GM13976 (cell line): ENCODE measurements at regions not wholly inside any gene's neighbourhood (a gene's known extent, or its start where the extent isn't known, plus 50 kb on each side); places are given as distances from the start of the nearest gene placed in this dataset.
A peak's percentile ranks its signal among the peaks of the same experiment; 100 is the strongest.

ENCODE experiments used
- DNase-seq: peaks from one replicate; pipeline ENCODE4 v3.0.0; 2012; ENCODE audit warnings: low spot score
- in situ Hi-C: fragments of 300-500 bp; cut with MboI; formaldehyde crosslinking; loops from one replicate; pipeline ENCODE4 v1.12.0; 2022; ENCODE audit warnings: low sequenced_read_pairs, mixed read lengths, inconsistent platforms; ENCODE audit not compliant: unreplicated experiment
- TF ChIP-seq, protein P1 (sequence below): IDR thresholded peaks from 2 replicates; pipeline ENCODE4 v1.5.1; 2012; ENCODE audit warnings: borderline replicate concordance, mild to moderate bottlenecking; ENCODE audit not compliant: insufficient read depth; ENCODE audit errors: extremely low read depth, missing control alignments, control extremely low read depth

DNA sequence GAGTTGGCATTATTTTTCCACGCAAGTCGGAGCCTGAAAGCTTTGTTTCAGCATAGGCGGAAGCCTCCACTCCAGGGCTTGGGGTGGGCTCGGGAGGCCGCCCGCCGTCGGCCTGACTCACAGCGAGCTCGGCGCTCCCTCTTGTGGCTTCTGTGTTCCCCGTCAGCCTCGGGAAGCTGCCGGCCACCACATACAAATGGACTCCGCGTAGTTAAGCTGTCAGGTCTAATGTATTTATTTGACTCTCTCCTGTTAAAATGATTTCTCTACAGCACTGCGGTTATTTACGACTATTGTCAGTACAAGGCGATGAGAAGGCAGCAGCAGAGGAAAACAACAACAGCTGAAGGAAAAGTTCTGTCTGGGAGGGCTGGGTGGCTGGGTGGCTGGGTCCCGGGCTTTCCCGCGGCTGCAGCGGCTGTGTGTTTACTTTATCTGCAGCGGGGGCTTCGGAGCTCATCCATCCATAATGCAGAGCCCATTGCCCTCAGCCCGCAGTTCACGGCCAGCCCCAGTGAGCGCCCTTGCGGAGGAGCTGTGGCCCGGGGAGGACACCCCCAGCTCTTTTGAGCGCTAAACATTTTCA, 375.7 kb upstream of the CAMK1G start:
- DNase-seq, result peak; percentile 81
- TF ChIP-seq, protein P1, sequence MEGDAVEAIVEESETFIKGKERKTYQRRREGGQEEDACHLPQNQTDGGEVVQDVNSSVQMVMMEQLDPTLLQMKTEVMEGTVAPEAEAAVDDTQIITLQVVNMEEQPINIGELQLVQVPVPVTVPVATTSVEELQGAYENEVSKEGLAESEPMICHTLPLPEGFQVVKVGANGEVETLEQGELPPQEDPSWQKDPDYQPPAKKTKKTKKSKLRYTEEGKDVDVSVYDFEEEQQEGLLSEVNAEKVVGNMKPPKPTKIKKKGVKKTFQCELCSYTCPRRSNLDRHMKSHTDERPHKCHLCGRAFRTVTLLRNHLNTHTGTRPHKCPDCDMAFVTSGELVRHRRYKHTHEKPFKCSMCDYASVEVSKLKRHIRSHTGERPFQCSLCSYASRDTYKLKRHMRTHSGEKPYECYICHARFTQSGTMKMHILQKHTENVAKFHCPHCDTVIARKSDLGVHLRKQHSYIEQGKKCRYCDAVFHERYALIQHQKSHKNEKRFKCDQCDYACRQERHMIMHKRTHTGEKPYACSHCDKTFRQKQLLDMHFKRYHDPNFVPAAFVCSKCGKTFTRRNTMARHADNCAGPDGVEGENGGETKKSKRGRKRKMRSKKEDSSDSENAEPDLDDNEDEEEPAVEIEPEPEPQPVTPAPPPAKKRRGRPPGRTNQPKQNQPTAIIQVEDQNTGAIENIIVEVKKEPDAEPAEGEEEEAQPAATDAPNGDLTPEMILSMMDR, result peak; percentile 80
- in situ Hi-C loops, result no loop called here

DNA sequence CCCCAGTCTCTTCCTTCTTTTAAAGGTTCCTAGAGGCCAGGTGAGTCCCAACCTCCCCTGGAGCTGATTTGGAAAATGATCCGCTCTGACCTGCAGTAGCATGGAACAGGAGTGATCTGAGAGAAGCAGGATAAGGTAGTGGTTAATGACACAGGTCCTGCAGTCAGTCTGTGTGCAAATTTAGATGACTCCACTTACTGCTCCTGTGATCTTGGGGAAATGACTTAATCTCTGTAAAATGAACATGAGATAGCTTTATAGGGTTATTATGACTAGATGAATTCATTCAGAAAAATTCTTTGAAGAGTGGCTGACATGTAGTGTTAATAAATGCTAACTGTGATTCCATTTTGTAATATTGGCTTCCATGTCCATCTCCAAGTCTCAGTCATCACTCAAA, 374.9 kb upstream of the CAMK1G start:
- in situ Hi-C loops, result no loop called here
- DNase-seq, result no peak
- TF ChIP-seq, protein P1, result no peak

DNA sequence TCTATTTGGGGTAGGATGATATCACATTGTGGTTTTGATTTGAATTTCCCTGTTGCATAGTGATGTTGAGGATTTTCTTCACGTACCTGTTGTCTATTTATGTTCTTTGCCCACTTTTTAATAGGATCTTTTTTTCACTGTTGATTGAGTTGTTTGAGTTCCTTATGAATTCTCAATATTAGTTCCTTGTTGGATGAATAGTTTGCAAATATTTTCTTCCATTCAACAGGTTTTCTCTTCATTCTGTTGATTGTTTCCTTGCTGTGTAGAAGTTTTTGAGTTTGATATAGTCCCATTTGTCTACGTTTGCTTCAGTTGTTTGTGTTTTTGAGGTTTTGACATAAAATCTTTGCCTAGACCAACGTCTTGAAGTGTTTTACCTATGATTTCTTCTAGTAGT, 369.5 kb upstream of the CAMK1G start:
- TF ChIP-seq, protein P1, result no peak
- DNase-seq, result no peak
- in situ Hi-C loops, result no loop called here

DNA sequence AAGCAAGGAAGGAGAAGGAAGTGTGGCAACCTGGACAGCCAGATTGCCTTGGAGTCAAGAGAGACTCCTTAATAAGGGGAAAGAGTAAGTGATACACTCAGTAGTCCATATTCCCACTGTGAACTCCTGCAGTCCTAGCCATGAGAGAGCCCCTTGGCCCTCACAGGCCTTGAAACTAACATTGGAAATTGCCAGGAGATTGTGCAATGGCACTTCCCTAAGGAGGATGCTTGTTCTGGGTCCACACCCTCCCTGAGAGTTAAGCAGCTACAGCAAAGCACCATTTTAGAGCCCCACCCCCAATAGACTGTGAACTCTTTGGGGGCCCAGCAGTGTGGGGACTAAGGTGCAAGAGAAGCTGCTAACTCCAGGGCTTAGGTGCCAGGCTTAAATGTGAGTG, 367.7 kb upstream of the CAMK1G start:
- no peak for DNase-seq
- in situ Hi-C loops, result no loop called here
- TF ChIP-seq, protein P1, result no peak

DNA sequence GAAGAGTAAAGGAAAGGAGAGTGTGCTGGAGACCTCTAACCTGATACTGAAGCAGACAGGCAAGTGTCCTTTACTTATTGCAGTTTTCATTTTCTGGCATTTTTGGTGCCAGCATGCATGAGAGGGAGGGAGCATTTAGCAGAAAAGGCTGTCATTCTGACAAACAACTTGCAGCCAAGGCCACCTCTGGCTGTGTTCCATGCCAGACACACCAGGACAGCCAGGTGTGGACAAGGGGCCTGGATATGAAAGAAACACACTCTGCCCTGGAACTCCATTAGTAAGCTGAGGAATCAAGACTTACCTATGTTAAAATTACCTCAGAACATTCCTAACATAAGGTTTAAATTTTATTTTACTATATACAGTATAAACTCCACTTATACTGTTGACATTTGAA, 365.4 kb upstream of the CAMK1G start:
- no peak for DNase-seq
- in situ Hi-C loops, result no loop called here
- TF ChIP-seq, protein P1, result no peak

DNA sequence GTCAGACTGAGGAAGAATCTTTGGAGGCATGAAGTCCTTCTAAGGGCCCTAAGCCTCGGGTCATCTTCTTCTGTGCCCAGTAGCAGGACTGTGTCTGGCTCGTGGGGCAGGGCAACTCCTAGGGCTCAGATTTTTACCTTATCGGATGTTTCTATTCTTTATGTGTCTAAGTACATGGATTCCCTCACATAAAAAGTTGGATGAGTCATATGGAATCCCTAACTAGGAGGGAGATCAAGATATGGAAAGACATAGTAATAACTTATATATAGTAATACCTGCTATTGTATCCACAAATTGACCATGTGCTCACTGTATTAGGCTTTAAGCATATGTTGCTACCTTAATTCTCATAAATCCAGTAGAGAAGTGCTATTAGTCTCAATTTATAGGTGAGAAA, 364.5 kb upstream of the CAMK1G start:
- in situ Hi-C loops, result no loop called here
- DNase-seq, result no peak
- TF ChIP-seq, protein P1, result no peak
